Fibroblast of skin of right quadriceps (primary cell): ENCODE measurements at regions not wholly inside any gene's neighbourhood (a gene's known extent, or its start where the extent isn't known, plus 50 kb on each side); places are given as distances from the start of the nearest gene placed in this dataset.
"Not testable (repeated sequence)": the region's sequence is repeated elsewhere in the genome, so short reads cannot be mapped to it uniquely, and the experiment has no call there.

Experiments used
- DNase-seq: peaks from one replicate; pipeline ENCODE4 v3.0.0-alpha.2; 2013

- no peak for DNase-seq
Observed at GRCh38 chr17:68778726-68779125, 176.5 kb downstream of the ABCA8 start.

- no peak for DNase-seq
Observed at GRCh38 chr17:68777856-68778694, 176.9 kb upstream of the FAM20A start.

- DNase-seq, result peak; percentile 73
Observed at GRCh38 chr17:68777243-68777855, 176.2 kb upstream of the FAM20A start.

- no peak for DNase-seq
Observed at GRCh38 chr17:68776451-68776850, 175.3 kb upstream of the FAM20A start.

GRCh38 chr17:68775969-68776368, 174.8 kb upstream of the FAM20A start:
- DNase-seq, result no peak

GRCh38 chr17:68775318-68775717, 174.2 kb upstream of the FAM20A start:
- DNase-seq, result peak; percentile 59

- peak; percentile 60 for DNase-seq
Observed at GRCh38 chr17:68771867-68772515, 170.8 kb upstream of the FAM20A start.

- no peak for DNase-seq
Observed at GRCh38 chr17:68768804-68769203, 167.6 kb upstream of the FAM20A start.

- no peak for DNase-seq
Observed at GRCh38 chr17:68766640-68767039, 165.5 kb upstream of the FAM20A start.

GRCh38 chr17:68763562-68763961, 162.4 kb upstream of the FAM20A start:
- no peak for DNase-seq

- DNase-seq, result no peak
Observed at GRCh38 chr17:68762911-68763310, 161.7 kb upstream of the FAM20A start.

GRCh38 chr17:68760141-68760475, 158.9 kb upstream of the FAM20A start:
- no peak for DNase-seq

- peak; percentile 88 for DNase-seq
Observed at GRCh38 chr17:68759343-68760140, 158.4 kb upstream of the FAM20A start.

GRCh38 chr17:68759002-68759342, 157.8 kb upstream of the FAM20A start:
- DNase-seq, result no peak

- not testable (repeated sequence) for DNase-seq
Observed at GRCh38 chr17:68757866-68758757, 156.9 kb upstream of the FAM20A start.

GRCh38 chr17:68753985-68754769, 153.0 kb upstream of the FAM20A start:
- DNase-seq, result no peak

- DNase-seq, result no peak
Observed at GRCh38 chr17:68750208-68750562, 149.0 kb upstream of the FAM20A start.

- no peak for DNase-seq
Observed at GRCh38 chr17:68749349-68750207, 148.4 kb upstream of the FAM20A start.

- no peak for DNase-seq
Observed at GRCh38 chr17:68748381-68748780, 147.2 kb upstream of the FAM20A start.
